ENCODE measurements at regions not wholly inside any gene's neighbourhood (a gene's known extent, or its start where the extent isn't known, plus 50 kb on each side); places are given as distances from the start of the nearest gene placed in this dataset.

GRCh38 chr10:78531088-78531487 lies 497.4 kb downstream of the RPS24 start:
- no peak for DNase-seq
- no peaks in the 10 kb centered on the region for H3K9me3 ChIP-seq

GRCh38 chr10:78532480-78533042 lies 498.9 kb downstream of the RPS24 start:
- 72 to 82% methylated on average over 3 of the region's 3 CpGs for WGBS, 2 donors
- H3K27me3 ChIP-seq: no peaks in the 10 kb centered on the region
- FAIRE-seq (no peak), DNase-seq (no peak), ATAC-seq (peak in 3 of 4 donors; percentile 16 to 44 (median 31))
- TF ChIP-seq CTCF (IDR thresholded peaks at IDR 0.05): no peak
- no peak overlapping the region for H3K4me3 ChIP-seq
- no peaks in the 10 kb centered on the region for H3K9me3 ChIP-seq
- intact Hi-C loops (cut with DNase I): no loop called here
- H3K36me3 ChIP-seq: no peaks in the 10 kb centered on the region
- peaks cover 0 to 16% (median 12%) of the 10 kb centered on the region in 3 donors for H3K4me1 ChIP-seq
- H3K27ac ChIP-seq: no peak overlapping the region

More at GRCh38 chr10:78531088-78531487, 497.4 kb downstream of the RPS24 start:
- no peak for TF ChIP-seq CTCF (IDR thresholded peaks at IDR 0.05)
- intact Hi-C loops (cut with DNase I): no loop called here
- Histone ChIP-seq H3K36me3 (no peaks in the 10 kb centered on the region), H3K4me3 (no peak overlapping the region), H3K27me3 (no peaks in the 10 kb centered on the region), H3K4me1 (peaks cover 0 to 16% (median 12%) of the 10 kb centered on the region in 3 donors), H3K27ac (no peak overlapping the region)
- peak in 3 of 4 donors; percentile 10 to 59 (median 48) for ATAC-seq
- WGBS, 2 donors: 38% methylated on average over 3 of the region's 3 CpGs
- FAIRE-seq: no peak

GRCh38 chr10:78533098-78533497 lies 499.4 kb downstream of the RPS24 start:
- no peak for TF ChIP-seq CTCF (IDR thresholded peaks at IDR 0.05)
- Histone ChIP-seq H3K4me3 (no peak overlapping the region), H3K9me3 (no peaks in the 10 kb centered on the region), H3K27me3 (no peaks in the 10 kb centered on the region), H3K27ac (no peak overlapping the region), H3K4me1 (peaks cover 0 to 16% (median 12%) of the 10 kb centered on the region in 3 donors), H3K36me3 (no peaks in the 10 kb centered on the region)
- intact Hi-C loops (cut with DNase I): no loop called here
- ATAC-seq: no peak
- WGBS, 2 donors: 81 to 91% methylated on average over 5 of the region's 5 CpGs
- FAIRE-seq: no peak
- no peak for DNase-seq

- TF ChIP-seq CTCF (IDR thresholded peaks at IDR 0.05): no peak
- Histone ChIP-seq H3K4me3 (no peak overlapping the region), H3K27me3 (no peaks in the 10 kb centered on the region), H3K9me3 (no peaks in the 10 kb centered on the region), H3K27ac (no peak overlapping the region), H3K36me3 (no peaks in the 10 kb centered on the region), H3K4me1 (peaks cover 0 to 14% (median 12%) of the 10 kb centered on the region in 3 donors)
- ATAC-seq (no peak), FAIRE-seq (no peak), DNase-seq (no peak)
- intact Hi-C loops (cut with DNase I): no loop called here
- 91 to 96% methylated on average over 5 of the region's 5 CpGs for WGBS, 2 donors
Measured at GRCh38 chr10:78533776-78534175, 500.1 kb downstream of the RPS24 start.

- TF ChIP-seq CTCF (IDR thresholded peaks at IDR 0.05): no peak
- no peak for FAIRE-seq
- Histone ChIP-seq H3K4me1 (peaks cover 0 to 8% (median 7%) of the 10 kb centered on the region in 3 donors), H3K27me3 (no peaks in the 10 kb centered on the region), H3K4me3 (no peak overlapping the region), H3K36me3 (no peaks in the 10 kb centered on the region), H3K9me3 (no peaks in the 10 kb centered on the region), H3K27ac (no peak overlapping the region)
- 88 to 93% methylated on average over 4 of the region's 4 CpGs for WGBS, 2 donors
- no peak for ATAC-seq
- intact Hi-C loops (cut with DNase I): no loop called here
- no peak for DNase-seq
Measured at GRCh38 chr10:78535716-78536218, 502.1 kb downstream of the RPS24 start.

Measured in pancreas (tissue), 10 donors.